Thoracic aorta (tissue), 2 donors: ENCODE measurements at regions not wholly inside any gene's neighbourhood (a gene's known extent, or its start where the extent isn't known, plus 50 kb on each side); places are given as distances from the start of the nearest gene placed in this dataset.

ENCODE experiments used
- ATAC-seq: fragments of 150-250 bp; one replicate; pipeline ENCODE4 v1.8.0; 2017; ENCODE audit warnings: low read depth; ENCODE audit not compliant: insufficient number of reproducible peaks, low FRiP score
- DNase-seq: peaks from one replicate; pipeline ENCODE4 v3.0.0-alpha.2; 2020; ENCODE audit warnings: low spot score
- H3K27ac ChIP-seq, 2 donors: fragments of 200-600 bp; sonication (generic); 1 replicate in 1 of 2; 2 replicates in 1 of 2; pipeline ENCODE4 v1.5.1; 2016; ENCODE audit warnings: mild to moderate bottlenecking in 2 of 2, moderate library complexity in 2 of 2
- H3K27me3 ChIP-seq: fragments of 200-600 bp; sonication (generic); replicated peaks from 2 replicates; pipeline ENCODE4 v1.6.0; 2016; ENCODE audit warnings: mild to moderate bottlenecking; ENCODE audit not compliant: insufficient read depth
- H3K36me3 ChIP-seq: fragments of 200-600 bp; sonication (generic); one replicate; pipeline ENCODE4 v1.5.1; 2016
- H3K4me1 ChIP-seq, 2 donors: fragments of 200-600 bp; sonication (generic); 1 replicate in 1 of 2; 2 replicates in 1 of 2; pipeline versions ENCODE4 v1.5.1 to v1.6.0; 2016; ENCODE audit warnings: low read depth in 2 of 2, mild to moderate bottlenecking in 1 of 2; ENCODE audit not compliant: control insufficient read depth in 1 of 2
- H3K4me3 ChIP-seq: fragments of 200-600 bp; sonication (generic); 2 replicates; pipeline ENCODE4 v1.5.1; 2016; ENCODE audit warnings: mild to moderate bottlenecking
- H3K9me3 ChIP-seq: fragments of 200-600 bp; sonication (generic); 2 replicates; pipeline ENCODE4 v1.5.1; 2016
- TF ChIP-seq, protein P1 (sequence below): fragments of 200-600 bp; sonication (generic); IDR thresholded peaks from one replicate; pipeline ENCODE4 v1.5.1; 2019; ENCODE audit warnings: antibody characterized with exemption

DNA sequence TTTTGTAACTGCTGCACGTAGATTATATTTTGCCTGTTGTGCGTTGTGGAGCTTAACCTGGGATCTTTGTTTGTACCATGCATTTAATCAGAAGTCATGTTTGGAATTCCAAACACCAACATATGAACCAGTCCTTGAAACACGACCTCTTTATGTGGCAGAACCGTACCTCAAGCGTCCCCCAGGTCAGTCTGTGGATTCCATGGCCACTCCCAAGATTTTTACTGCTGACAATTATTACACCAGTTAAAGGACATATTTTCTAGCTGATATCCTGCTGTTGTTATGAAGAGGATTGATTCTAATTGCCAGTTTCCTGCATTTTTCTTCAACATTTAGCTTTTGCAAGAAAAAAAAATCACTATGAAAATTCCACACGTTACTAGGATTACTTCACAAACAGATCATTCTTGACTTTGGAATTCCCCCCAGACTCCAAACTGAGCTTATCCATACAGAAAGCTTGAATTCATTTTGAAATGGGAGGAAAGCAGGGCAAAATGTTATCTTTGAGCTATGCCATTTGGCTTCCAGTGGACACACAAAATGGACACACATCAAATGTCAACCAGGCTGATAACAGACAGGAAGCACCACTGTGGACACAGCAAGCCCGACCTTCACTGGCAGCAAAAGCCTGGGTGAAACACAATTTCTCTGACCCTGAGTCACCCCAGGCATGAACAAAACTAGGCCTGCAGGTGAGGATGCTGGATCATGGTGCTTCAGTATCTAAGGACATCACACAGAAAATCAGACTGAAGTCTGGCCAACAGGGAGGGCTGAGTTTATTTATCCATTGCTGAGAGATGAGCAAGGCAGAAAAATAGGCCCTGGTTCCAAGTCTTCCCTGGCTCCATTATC, 542.9 kb upstream of the JAG1 start:
- no peak overlapping the region for H3K4me3 ChIP-seq
- no peaks in the 10 kb centered on the region for H3K36me3 ChIP-seq
- no peaks in the 10 kb centered on the region for H3K9me3 ChIP-seq
- DNase-seq (no peak), ATAC-seq (no peak)
- TF ChIP-seq, protein P1, sequence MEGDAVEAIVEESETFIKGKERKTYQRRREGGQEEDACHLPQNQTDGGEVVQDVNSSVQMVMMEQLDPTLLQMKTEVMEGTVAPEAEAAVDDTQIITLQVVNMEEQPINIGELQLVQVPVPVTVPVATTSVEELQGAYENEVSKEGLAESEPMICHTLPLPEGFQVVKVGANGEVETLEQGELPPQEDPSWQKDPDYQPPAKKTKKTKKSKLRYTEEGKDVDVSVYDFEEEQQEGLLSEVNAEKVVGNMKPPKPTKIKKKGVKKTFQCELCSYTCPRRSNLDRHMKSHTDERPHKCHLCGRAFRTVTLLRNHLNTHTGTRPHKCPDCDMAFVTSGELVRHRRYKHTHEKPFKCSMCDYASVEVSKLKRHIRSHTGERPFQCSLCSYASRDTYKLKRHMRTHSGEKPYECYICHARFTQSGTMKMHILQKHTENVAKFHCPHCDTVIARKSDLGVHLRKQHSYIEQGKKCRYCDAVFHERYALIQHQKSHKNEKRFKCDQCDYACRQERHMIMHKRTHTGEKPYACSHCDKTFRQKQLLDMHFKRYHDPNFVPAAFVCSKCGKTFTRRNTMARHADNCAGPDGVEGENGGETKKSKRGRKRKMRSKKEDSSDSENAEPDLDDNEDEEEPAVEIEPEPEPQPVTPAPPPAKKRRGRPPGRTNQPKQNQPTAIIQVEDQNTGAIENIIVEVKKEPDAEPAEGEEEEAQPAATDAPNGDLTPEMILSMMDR: no peak
- peaks cover 20 to 22% of the 10 kb centered on the region in 2 donors for H3K4me1 ChIP-seq
- peak overlapping the region; percentile 24 to 59 for H3K27ac ChIP-seq
- no peaks in the 10 kb centered on the region for H3K27me3 ChIP-seq

DNA sequence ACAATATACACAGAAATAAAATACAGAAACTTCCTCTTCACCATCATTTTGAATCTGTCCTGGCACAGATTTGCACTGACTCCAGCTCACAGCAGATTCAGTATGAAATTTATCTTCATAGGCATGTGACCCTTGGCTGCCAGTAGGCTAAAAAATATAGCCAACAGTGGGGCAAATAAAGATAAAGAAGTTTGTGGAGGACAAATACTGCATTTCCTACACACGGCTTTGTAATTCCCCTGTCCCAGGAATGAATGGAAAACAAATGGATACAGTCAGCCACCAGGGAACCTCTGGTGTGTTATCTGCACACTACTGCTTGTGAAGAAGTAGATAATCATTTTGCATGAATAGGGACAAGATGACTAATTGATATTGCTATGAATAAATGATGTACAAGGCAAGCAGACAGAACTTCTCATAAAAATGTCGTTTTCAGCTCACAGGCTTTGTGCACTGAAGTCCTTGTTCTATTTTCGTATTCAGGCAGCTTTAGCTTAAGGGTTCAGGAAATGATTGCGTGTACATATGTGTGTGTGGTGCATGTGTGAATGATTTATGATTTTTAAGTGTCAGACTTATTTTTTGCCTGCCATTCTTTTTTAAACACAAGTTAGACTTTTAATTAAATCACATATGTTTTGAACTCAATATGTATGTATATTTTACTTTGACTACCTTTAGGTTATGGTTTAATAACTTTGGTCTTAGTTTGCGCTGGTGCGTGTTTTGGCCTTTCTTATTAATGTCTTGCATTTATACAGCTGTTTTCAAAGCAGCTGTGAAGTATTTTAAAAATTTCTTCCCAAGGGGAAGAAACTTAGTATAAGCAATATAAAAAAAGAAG, 543.8 kb upstream of the JAG1 start:
- Histone ChIP-seq H3K4me1 (peaks cover 20 to 22% of the 10 kb centered on the region in 2 donors), H3K9me3 (no peaks in the 10 kb centered on the region), H3K27me3 (no peaks in the 10 kb centered on the region), H3K4me3 (no peak overlapping the region), H3K36me3 (no peaks in the 10 kb centered on the region), H3K27ac (peak overlapping the region; percentile 24 to 59)
- DNase-seq: no peak
- TF ChIP-seq, protein P1: no peak
- ATAC-seq: no peak

DNA sequence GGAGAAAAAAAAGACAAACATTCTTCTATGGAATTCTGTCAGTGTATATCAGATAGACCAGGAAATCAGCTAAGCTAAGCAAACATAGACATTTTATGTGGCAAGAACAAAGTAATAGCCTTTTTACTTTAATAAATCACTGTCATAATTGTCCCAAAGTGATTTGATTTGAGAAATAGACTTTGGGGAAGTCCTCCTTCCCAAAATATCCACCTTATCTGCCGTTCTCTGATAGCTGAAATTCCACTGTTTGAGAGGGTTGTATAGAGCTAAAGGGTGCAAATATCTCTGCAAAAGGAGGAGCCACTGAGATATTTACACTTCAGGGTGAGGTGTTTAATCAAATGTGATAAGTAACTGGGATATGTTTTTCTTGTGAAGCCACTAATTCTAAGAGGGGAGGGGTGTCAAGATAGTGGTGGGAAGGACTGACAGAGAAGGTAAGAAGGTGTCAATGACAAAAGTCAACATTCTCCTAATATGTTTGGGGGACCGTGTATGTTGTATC, 544.4 kb upstream of the JAG1 start:
- Histone ChIP-seq H3K9me3 (no peaks in the 10 kb centered on the region), H3K27me3 (no peaks in the 10 kb centered on the region), H3K4me3 (no peak overlapping the region), H3K27ac (no peak overlapping the region), H3K36me3 (no peaks in the 10 kb centered on the region), H3K4me1 (peaks cover 20 to 22% of the 10 kb centered on the region in 2 donors)
- TF ChIP-seq, protein P1: no peak
- no peak for ATAC-seq
- no peak for DNase-seq

DNA sequence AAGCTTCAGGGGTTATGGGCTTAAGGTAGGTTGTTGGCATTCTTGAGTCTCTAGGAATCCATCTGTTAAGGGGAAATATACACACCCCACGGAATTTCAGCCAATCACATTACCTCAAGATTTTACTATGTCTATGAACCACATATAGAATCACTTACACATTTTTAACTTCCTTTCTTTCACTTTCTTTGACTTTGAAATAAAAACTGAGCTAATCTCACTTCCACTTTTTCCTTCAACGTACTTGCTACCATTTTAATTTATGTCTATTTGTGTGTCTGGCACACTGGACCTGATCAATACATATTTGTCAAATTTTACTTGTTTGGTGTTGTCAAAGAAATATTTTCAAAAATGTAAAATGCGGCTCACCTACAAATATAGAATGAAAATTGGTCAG, 545.4 kb upstream of the JAG1 start:
- TF ChIP-seq, protein P1: no peak
- Histone ChIP-seq H3K27me3 (no peaks in the 10 kb centered on the region), H3K4me1 (peaks cover 20 to 22% of the 10 kb centered on the region in 2 donors), H3K4me3 (no peak overlapping the region), H3K27ac (no peak overlapping the region), H3K36me3 (no peaks in the 10 kb centered on the region), H3K9me3 (no peaks in the 10 kb centered on the region)
- DNase-seq (no peak), ATAC-seq (no peak)

DNA sequence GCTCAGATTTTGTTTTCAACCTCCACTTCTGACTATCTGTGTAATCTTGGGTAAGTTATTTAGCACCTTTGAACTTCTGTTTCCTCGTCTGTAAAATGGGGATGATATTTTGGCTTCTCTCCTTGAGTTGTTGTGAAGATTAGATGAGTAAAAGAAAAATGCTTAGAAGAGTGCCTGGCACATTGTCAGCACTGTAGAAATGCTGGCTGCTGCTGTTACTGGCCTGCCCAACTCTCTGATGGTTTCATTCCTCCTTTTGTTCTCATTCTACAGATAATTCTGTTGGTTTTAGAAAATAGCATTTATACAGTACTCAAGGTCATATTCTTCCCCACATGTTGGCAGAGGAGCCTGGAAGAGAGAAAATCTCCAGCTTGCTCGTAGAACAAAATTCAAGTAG, 547.2 kb upstream of the JAG1 start:
- Histone ChIP-seq H3K4me1 (peaks cover 18 to 20% of the 10 kb centered on the region in 2 donors), H3K36me3 (no peaks in the 10 kb centered on the region), H3K4me3 (no peak overlapping the region), H3K9me3 (no peaks in the 10 kb centered on the region), H3K27ac (no peak overlapping the region), H3K27me3 (no peaks in the 10 kb centered on the region)
- TF ChIP-seq, protein P1: no peak
- ATAC-seq (no peak), DNase-seq (no peak)
